ENCODE measurements at regions not wholly inside any gene's neighbourhood (a gene's known extent, or its start where the extent isn't known, plus 50 kb on each side); places are given as distances from the start of the nearest gene placed in this dataset.

GRCh38 chr5:5613261-5613990 is 190.9 kb downstream of the ICE1 start:
- DNase-seq, result no peak

DNA sequence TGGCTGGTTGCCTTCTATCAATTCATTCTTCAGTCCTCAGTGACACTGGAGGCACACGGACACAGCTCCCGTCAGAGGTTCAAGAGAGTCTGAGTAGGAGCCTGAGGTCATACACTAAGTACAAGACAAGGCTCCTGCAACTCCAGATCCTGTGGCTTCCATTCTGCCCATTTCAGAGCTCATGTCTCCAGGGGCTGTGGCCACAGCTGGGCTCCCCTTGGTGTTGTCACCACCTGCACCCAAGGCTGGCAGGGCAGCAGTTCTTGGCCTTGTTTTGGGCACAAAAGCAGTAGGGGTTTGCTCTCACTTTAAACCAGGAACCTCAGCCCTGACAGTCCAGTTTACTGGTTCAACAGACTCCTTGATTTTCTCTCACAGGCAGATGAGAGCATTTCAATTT is 189.6 kb downstream of the ICE1 start:
- no peak for DNase-seq

- no peak for DNase-seq
Measured at GRCh38 chr5:5609935-5610334, 187.5 kb downstream of the ICE1 start.

- no peak for DNase-seq
Measured at GRCh38 chr5:5605170-5605764, 182.8 kb downstream of the ICE1 start.

GRCh38 chr5:5602554-5602953 is 180.1 kb downstream of the ICE1 start:
- no peak for DNase-seq

DNA sequence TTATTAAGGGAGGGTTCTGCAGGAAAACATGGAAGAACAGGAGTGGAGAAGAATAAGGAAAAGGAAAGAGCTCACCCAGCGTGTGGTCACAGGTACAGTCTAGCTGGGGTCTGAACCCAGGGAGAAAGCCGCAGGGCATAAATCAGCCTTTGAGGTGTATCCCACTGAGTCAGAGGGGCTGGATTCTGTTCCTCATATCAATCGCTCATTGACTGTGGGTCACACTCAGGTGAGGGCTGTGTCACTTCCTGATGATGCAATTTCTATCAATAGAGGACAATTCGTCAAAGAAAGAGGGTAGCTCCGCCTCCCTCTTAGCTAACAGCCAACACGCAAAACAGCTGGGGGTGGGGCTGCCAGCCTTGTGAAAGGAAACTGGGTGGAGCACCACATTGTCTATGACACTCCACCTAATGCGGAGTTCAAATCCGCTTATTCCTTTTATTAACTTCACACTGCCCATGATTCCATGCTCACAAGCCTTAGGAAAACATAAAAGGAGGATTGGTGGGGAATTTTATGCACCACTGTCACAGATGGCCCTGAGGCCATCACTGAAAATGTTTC is 176.2 kb downstream of the ICE1 start:
- no peak for DNase-seq

GRCh38 chr5:5593391-5593790 is 170.9 kb downstream of the ICE1 start:
- DNase-seq, result no peak

DNA sequence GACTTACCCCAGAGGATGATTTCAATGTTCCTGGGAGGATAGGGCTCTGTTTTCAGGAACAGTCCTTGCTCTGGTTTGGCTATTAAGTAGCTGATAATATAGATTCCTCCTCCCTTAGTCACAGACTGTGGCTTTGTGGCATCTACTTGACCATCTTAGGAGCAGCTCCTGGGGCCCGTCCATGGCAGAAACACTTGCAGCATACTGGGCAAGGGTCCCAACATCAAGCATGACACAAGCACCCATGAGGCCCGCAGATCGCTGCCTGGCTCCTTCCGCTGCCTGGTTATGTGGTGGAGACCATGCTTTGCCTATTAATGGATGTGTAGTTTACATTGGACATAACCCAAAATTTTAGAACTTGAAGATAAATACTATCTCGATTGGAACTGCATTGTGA is 170.1 kb downstream of the ICE1 start:
- DNase-seq, result no peak

DNA sequence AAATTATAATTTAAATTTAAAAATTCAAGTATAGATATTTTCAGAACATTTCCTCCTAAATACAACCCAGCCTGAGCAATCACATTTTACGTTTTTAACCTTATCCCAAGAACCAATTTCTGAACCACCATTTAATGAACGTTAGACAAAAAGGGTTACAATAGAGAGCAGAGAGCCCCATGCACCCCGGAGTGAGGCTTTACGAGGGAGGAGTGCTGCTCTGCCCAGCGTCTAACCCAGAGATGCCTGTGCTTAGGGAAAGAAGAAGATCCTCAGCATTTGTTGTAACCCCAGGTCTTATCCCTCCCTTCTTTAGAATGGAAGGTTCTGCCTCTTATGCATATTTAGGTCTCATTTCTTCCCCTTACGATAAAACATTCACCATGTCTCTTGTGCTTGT is 169.1 kb downstream of the ICE1 start:
- DNase-seq, result no peak

GRCh38 chr5:5589857-5590256 is 167.4 kb downstream of the ICE1 start:
- no peak for DNase-seq

GRCh38 chr5:5588887-5589826 is 166.7 kb downstream of the ICE1 start:
- no peak for DNase-seq

DNA sequence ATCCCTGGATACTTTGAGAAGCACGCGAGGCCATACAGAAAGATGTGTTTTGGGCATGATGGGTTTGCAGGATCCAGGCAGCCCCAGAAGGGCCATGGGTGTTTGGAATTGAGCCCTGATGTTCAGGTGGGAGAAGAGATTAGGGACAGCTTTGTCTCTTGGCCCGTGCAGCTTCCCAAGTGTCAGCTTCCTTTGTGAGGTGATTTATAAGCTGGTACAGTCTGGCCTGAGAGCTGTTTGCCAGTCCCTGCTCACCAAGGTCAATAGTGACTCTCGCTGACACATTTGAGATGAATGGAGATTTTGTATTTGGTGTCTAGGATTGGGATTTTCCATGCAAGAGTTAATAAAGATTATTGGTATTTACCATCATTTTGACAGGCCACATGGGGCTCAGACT is 165.9 kb downstream of the ICE1 start:
- DNase-seq, result no peak

- DNase-seq, result no peak
Measured at GRCh38 chr5:5587474-5587873, 165.0 kb downstream of the ICE1 start.

- peak; percentile 3 for DNase-seq
Measured at GRCh38 chr5:5586721-5587120, 164.2 kb downstream of the ICE1 start.

- DNase-seq, result no peak
Measured at GRCh38 chr5:5585751-5586341, 163.4 kb downstream of the ICE1 start.

DNA sequence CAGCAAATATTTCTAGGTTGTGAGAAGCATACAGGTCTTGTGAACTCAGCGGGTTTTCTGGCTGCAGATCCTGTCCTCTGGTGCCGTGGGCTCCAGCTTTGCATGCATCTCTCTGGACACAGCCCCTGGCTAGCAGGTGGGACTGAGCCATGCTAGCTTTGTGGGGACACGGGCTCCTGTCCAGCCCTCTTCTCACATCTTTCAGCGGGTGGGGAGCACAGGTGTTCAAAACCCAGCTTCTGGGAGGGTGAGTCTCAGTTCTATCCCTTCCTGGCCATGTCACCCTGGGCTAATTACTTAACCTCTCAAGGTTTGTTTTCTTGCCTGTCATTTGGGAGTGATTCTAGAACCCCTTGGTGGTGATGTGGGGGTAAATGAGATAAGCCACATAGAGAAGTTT is 162.3 kb downstream of the ICE1 start:
- no peak for DNase-seq

- DNase-seq, result no peak
Measured at GRCh38 chr5:5584236-5584745, 161.8 kb downstream of the ICE1 start.

- no peak for DNase-seq
Measured at GRCh38 chr5:5583832-5584231, 161.4 kb downstream of the ICE1 start.

DNA sequence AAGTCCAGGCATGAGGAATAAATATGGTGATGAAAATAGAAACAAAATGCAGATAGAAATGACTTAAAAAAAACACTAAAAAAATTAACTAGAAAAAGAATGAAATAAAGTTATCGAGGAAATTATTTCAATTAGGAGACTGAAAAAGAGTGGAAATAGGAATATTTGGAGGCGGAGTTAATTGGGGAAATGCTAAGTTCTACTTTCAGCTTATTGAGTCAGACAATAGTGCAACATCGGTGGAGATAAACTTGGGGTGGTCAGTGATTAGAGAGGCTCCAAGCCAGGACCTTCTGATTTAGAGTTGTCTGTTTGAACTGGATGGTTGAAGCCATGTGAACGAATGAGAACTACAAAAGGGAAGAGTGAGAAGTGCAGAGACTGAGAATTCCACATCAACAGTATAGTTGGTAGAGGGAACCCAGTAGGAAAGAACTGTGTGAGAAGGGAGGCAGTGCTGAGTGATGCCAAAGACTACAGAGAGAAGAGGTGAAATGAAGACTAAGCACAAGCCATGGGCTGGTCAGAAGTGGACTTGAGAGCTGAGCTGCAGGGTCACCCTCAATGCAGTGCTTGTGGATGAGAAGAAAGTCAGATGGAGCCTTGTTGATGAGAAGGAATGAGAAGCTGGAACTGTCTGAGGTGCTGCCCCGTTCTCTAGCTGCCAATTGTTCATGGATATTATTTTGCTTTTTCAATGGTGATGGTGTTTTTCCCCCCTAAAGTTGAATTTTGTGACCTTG is 160.7 kb downstream of the ICE1 start:
- no peak for DNase-seq

DNA sequence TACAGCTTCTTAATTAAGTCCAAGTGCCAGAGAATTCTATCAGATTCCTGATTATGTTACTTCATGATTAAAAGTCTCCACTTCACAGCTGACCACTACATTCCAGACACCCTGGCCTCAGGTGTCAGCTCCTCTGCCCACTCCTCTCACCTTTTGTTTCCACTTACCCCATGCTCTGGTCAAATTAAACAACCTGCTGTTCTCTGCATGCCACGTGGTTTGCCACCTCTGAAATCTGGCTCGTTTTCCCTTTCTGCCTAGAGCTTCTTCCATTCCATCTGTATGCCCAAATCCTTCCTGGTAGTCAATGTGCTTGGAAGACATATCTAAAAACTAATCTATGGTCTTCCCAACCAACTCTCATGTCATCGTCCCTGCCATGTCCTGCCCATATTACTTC is 158.6 kb downstream of the ICE1 start:
- DNase-seq, result no peak

GRCh38 chr5:5576744-5577143 is 154.3 kb downstream of the ICE1 start:
- no peak for DNase-seq

- DNase-seq, result no peak
Measured at GRCh38 chr5:5575461-5575860, 153.0 kb downstream of the ICE1 start.

All from NCI-H526 treated with DMSO at 0.1 percent for 48 hours (cell line).